H1 (cell line): ENCODE measurements at regions not wholly inside any gene's neighbourhood (a gene's known extent, or its start where the extent isn't known, plus 50 kb on each side); places are given as distances from the start of the nearest gene placed in this dataset.

Experiments
- ATF3 ChIP-seq: IDR thresholded peaks from 2 replicates; pipeline ENCODE4 v1.6.1; 2011; ENCODE audit warnings: low read depth, mild to moderate bottlenecking, low read length; ENCODE audit not compliant: insufficient read depth
- CTCF ChIP-seq, 3 experiments: IDR thresholded peaks; 1 replicate in 2 of 3; 2 replicates in 1 of 3; pipeline versions ENCODE4 v1.5.1 to v1.6.1; 2011; ENCODE audit warnings: low read length in 3 of 3, mild to moderate bottlenecking in 3 of 3, inconsistent platforms in 2 of 3, low read depth in 1 of 3, moderate library complexity in 1 of 3; ENCODE audit not compliant: insufficient read depth in 1 of 3; ENCODE audit errors: control extremely low read depth in 1 of 3
- JUND ChIP-seq: IDR thresholded peaks from 2 replicates; pipeline ENCODE4 v1.6.1; 2011; ENCODE audit warnings: mild to moderate bottlenecking, improper control_type of control experiment, low read length
- RAD21 ChIP-seq, 2 experiments: IDR thresholded peaks in 1 of 2; conservative IDR thresholded peaks in 1 of 2; 2 replicates each; pipeline ENCODE4 v1.6.1; 2011; ENCODE audit warnings: low read depth in 2 of 2, low read length in 2 of 2, improper control_type of control experiment in 1 of 2, inconsistent platforms in 1 of 2, mild to moderate bottlenecking in 1 of 2, moderate library complexity in 1 of 2
- RXRA ChIP-seq: IDR thresholded peaks from 2 replicates; pipeline ENCODE4 v1.6.1; 2011; ENCODE audit warnings: low read depth, mild to moderate bottlenecking, low read length, moderate library complexity; ENCODE audit not compliant: insufficient read depth

GRCh38 chr16:13480801-13481200 lies 439.2 kb upstream of the ERCC4 start (continued):
- TF ChIP-seq RXRA (no peak), JUND (no peak), ATF3 (no peak), CTCF (IDR thresholded peaks at IDR 0.05; ENCODE audit: control extremely low read depth in 1 of 3, insufficient read depth in 1 of 3, low read depth in 1 of 3, low read length in 3 of 3) (no peak), RAD21 (IDR thresholded peaks at IDR 0.05 in 1 of 2, conservative IDR thresholded peaks at IDR 0.05 in 1 of 2; ENCODE audit: low read depth in 2 of 2, low read length in 2 of 2) (no peak)
